Activated T-helper 1 cell treated with anti-CD3 and anti-CD28 coated beads, Interleukin-2, amount 50 U/mL, for 16 hours (primary cell): ENCODE measurements at regions not wholly inside any gene's neighbourhood (a gene's known extent, or its start where the extent isn't known, plus 50 kb on each side); places are given as distances from the start of the nearest gene placed in this dataset.

Source experiments
- DNase-seq, 2 donors: peaks; one replicate each; pipeline ENCODE4 v3.0.0-alpha.2; 2020; ENCODE audit warnings: low read depth in 1 of 2, low spot score in 1 of 2

DNA sequence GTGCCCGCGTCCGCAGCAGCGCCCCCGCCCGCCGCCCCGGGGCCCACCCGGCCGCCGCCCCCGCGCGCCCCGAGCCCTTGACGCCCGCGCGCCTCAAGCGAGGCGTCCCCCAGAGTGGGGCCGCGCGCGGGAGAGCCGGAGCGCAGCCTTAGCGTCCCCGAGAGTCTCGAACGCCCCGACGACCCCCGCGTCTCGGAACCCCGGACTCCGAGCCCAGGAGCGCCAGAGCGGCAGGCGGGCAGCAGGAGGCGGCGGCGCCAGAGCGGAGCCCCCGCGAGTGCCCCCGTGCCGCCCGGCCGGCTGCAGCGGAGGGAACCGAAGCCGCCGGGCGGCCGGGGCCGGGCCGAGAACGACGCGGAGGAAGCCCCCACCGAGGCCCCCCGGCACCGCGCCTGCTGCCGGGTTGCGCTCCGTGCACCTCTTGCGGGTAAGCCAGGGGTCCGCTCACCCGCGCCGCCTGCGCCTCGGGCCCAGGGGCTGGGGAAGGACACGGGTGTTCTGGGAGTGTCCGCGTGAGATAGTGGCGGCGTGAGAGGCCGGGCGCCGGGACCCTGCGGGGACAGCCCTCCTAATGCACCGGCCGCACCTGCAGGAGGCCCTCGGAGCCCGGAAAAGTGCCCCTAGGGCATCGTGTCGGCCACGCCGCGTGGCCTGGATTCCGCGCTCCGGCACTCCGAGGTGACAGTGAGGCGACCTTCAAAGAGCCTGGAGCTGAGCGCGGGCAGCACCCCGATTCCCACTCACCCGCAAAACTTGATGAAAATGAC, 52.0 kb upstream of the ULK4 start:
- DNase-seq = peak in 1 of 2 donors; percentile 15

DNA sequence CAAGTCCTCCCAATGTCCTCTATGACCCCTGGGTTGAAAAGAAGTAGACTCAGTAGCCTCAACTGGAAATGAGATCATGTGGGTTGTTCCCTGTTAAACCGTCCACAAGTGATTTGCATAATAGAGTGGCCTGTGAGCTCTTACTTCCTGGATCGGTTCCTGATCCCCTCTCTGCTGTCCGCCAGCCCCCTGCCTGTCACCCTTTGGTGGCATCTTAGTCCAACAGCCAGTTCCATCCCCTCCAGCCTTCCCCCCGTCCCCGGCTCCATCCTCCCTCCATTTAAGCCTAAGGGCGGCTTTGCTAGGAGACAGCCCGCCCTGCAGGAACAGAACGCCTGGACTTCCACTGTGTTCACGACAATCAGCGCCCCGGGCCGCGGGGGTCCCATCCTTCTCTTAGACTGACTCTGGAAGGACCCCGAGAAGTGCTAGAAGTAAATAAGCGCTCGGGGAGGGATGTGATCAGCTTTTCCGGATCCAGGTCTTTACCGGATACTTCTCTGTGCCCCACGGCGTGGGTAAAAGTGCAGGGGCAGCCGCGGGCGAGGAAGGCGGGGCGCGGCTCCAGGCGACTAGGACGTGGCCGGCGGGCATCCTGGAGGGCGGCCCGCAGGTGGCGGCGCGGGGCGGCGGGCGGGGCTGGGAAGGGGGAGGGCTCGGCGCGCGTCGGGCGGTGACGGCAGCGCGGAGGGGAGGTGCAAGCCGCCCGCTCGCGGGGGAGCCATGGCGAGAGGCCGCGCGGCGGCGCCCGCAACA, 51.2 kb upstream of the ULK4 start:
- DNase-seq = peak; percentile 35 to 65

DNA sequence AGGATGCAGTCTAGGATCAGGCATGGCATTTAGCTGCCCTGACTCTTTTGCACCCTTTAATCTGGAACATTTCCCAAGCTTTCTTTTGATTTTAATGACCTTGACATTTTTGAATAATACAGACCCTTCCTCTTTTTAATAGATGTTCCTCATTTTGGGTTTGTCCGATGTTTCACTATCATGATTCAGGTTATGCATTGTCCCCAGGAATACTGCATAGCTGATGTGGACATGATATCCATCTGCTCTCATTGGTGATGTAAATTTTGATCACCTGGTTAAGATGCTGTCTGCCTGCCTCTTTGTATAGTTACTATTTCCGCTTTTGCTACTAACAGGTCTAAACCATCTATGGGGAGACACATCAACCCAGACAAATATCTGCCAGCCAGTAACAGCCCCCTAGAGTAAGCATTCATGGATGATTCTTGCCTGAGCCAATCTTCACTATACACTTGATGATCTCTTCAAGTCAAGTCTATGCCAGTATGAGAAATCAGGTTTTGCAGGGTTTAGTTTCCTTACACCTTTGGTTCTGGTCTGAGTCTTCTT, 50.6 kb upstream of the ULK4 start:
- no peak for DNase-seq
